Kidney (tissue), 13 donors: ENCODE measurements at regions not wholly inside any gene's neighbourhood (a gene's known extent, or its start where the extent isn't known, plus 50 kb on each side); places are given as distances from the start of the nearest gene placed in this dataset.

Experiments
- DNase-seq, 5 donors: peaks; one replicate each; pipeline ENCODE4 v3.0.0-alpha.2; 2013 to 2020
- FAIRE-seq: peaks from 2 replicates; lab custom pipeline; 2012; peaks lifted over from hg19 to GRCh38; lab: Jason Lieb, UNC
- H3K27ac ChIP-seq, 2 donors: one replicate each; pipeline ENCODE4 v1.7.0; 2013; ENCODE audit warnings: low read depth in 2 of 2, low read length in 2 of 2, inconsistent platforms in 1 of 2
- H3K27me3 ChIP-seq: one replicate; pipeline ENCODE4 v1.7.1; 2013; ENCODE audit warnings: low read length, inconsistent platforms; ENCODE audit not compliant: control insufficient read depth, insufficient read depth
- H3K36me3 ChIP-seq, 3 donors: one replicate each; pipeline versions ENCODE4 v1.7.0 to v1.7.1; 2013; ENCODE audit warnings: low read length in 3 of 3, control low read depth in 1 of 3, inconsistent platforms in 1 of 3; ENCODE audit not compliant: insufficient read depth in 3 of 3, control insufficient read depth in 2 of 3
- H3K4me1 ChIP-seq, 3 donors: one replicate each; pipeline versions ENCODE4 v1.7.0 to v1.7.1; 2013; ENCODE audit warnings: low read length in 3 of 3, inconsistent platforms in 1 of 3, low read depth in 1 of 3; ENCODE audit not compliant: control insufficient read depth in 2 of 3, insufficient read depth in 2 of 3
- H3K4me3 ChIP-seq, 3 donors: one replicate each; pipeline versions ENCODE4 v1.7.0 to v1.8.1; 2013; ENCODE audit warnings: low read length in 3 of 3, control low read depth in 1 of 3, inconsistent platforms in 1 of 3
- H3K9ac ChIP-seq, 3 donors: one replicate each; pipeline versions ENCODE4 v1.7.0 to v1.7.1; 2013; ENCODE audit warnings: low read length in 3 of 3, control low read depth in 1 of 3, inconsistent platforms in 1 of 3
- H3K9me3 ChIP-seq, 3 donors: one replicate each; pipeline versions ENCODE4 v1.7.0 to v1.7.1; 2013; ENCODE audit warnings: low read length in 3 of 3, control low read depth in 1 of 3, inconsistent platforms in 1 of 3; ENCODE audit not compliant: control insufficient read depth in 2 of 3, insufficient read depth in 1 of 3
- intact Hi-C: fragments of 100-400 bp; cut with DNase I; formaldehyde crosslinking; loops from one replicate; pipeline ENCODE4 v1.11.1; 2022
- TF ChIP-seq, protein P1 (sequence below): IDR thresholded peaks from 3 replicates; pipeline ENCODE4 v1.5.1; 2012; ENCODE audit warnings: mild to moderate bottlenecking, moderate library complexity, borderline replicate concordance; ENCODE audit not compliant: insufficient read depth; ENCODE audit errors: extremely low read depth
- donor health status: control.
- donor health status: control.
- donor health status: control.
- donor health status: control.
- donor health status: control.
- donor health status: DM: yes; HTN: yes; CAD: no.
- donor health status: Normal renal cell carcinoma (clear cell type).

DNA sequence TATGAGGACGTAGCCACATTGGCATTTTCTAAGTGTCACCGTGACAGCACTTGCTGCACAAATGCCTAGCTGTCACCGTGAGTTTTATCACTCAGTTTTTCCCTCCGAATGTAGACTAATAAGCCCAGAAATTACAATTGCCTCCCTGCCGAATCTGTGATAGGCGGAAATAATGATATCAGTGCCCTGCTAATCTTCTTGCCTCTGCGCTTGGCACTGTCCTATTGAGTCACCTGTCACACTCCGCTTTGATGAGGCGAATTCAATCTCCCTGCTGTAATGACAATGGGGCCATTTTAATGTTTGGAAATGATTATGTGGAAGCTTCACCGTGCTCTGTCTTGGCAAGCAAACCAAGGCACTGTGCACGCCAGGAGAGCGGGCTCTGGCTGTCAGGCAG, 112.8 kb downstream of the LINC00237 start:
- H3K9ac ChIP-seq, result no peak overlapping the region
- DNase-seq (no peak), FAIRE-seq (no peak)
- intact Hi-C loops, result no loop called here
- no peaks in the 10 kb centered on the region for H3K36me3 ChIP-seq
- H3K27ac ChIP-seq, result no peak overlapping the region
- TF ChIP-seq, protein P1, sequence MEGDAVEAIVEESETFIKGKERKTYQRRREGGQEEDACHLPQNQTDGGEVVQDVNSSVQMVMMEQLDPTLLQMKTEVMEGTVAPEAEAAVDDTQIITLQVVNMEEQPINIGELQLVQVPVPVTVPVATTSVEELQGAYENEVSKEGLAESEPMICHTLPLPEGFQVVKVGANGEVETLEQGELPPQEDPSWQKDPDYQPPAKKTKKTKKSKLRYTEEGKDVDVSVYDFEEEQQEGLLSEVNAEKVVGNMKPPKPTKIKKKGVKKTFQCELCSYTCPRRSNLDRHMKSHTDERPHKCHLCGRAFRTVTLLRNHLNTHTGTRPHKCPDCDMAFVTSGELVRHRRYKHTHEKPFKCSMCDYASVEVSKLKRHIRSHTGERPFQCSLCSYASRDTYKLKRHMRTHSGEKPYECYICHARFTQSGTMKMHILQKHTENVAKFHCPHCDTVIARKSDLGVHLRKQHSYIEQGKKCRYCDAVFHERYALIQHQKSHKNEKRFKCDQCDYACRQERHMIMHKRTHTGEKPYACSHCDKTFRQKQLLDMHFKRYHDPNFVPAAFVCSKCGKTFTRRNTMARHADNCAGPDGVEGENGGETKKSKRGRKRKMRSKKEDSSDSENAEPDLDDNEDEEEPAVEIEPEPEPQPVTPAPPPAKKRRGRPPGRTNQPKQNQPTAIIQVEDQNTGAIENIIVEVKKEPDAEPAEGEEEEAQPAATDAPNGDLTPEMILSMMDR, result no peak
- no peaks in the 10 kb centered on the region for H3K9me3 ChIP-seq
- H3K4me1 ChIP-seq, result no peaks in the 10 kb centered on the region
- no peak overlapping the region for H3K4me3 ChIP-seq
- H3K27me3 ChIP-seq, result no peaks in the 10 kb centered on the region

DNA sequence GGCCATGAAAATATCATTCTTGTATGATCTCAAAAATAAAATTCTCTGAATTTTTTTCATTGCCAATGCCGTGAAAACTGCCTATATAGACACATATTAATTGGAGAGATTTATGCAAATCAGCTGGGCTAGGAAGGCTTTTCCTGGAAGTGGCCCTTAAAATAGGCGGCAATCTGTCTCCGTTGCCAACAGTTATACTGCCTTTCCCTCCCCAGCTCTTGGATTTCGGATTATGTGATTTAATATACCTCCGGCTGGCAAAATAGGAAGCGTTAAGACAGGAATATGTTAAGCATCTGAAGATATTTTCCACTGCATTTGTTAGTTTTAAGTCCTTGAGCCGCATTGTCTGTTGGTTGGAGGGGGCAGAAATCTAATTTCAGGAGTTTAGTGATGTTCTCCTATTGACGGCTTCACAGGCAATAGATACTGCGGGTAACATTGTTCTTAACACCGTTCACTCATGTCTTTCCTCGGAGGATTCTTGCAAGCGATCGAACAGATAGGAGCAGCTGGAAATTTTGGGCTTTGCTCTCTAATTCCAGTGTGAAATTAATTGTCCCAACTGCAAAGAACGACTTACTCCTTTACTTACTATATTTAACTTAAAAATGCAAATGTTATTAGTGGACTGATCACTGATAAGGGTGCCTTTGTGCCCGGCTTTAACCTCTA, 113.3 kb downstream of the LINC00237 start:
- TF ChIP-seq, protein P1, result no peak
- Histone ChIP-seq H3K9ac (no peak overlapping the region), H3K27ac (no peak overlapping the region), H3K9me3 (no peaks in the 10 kb centered on the region), H3K4me3 (no peak overlapping the region), H3K36me3 (no peaks in the 10 kb centered on the region), H3K27me3 (no peaks in the 10 kb centered on the region), H3K4me1 (no peaks in the 10 kb centered on the region)
- DNase-seq (no peak), FAIRE-seq (no peak)
- intact Hi-C loops, result no loop called here

DNA sequence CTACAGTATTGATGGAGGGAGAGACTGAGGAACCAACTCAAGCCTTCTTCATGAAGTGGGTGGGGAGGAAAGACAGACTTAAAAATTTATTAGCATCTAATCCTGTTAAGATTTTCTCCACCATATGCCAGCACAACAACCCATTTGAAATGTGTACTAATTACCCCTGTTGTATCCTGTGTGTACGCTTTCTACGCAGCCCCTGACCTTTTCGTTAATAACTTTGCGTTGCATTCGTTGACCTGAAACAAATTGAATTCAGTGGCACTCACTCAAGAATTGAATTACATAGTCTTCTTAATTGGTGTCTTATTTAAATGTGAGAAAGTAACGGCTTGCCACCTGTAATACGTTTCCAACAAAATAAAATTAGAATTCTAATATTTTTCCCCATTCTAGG, 113.9 kb downstream of the LINC00237 start:
- no peaks in the 10 kb centered on the region for H3K36me3 ChIP-seq
- no peaks in the 10 kb centered on the region for H3K27me3 ChIP-seq
- no peak overlapping the region for H3K27ac ChIP-seq
- intact Hi-C loops, result no loop called here
- FAIRE-seq (no peak), DNase-seq (no peak)
- H3K4me1 ChIP-seq, result no peaks in the 10 kb centered on the region
- no peak overlapping the region for H3K4me3 ChIP-seq
- no peaks in the 10 kb centered on the region for H3K9me3 ChIP-seq
- TF ChIP-seq, protein P1, result no peak
- no peak overlapping the region for H3K9ac ChIP-seq

- H3K9me3 ChIP-seq, result no peaks in the 10 kb centered on the region
- H3K27me3 ChIP-seq, result no peaks in the 10 kb centered on the region
- intact Hi-C loops, result no loop called here
- H3K27ac ChIP-seq, result no peak overlapping the region
- TF ChIP-seq, protein P1, result no peak
- H3K4me3 ChIP-seq, result no peak overlapping the region
- DNase-seq, result no peak
- no peaks in the 10 kb centered on the region for H3K4me1 ChIP-seq
- H3K9ac ChIP-seq, result no peak overlapping the region
- FAIRE-seq, result no peak
- no peaks in the 10 kb centered on the region for H3K36me3 ChIP-seq
Observed at GRCh38 chr20:20989081-20989480, 117.1 kb downstream of the LINC00237 start.
